ENCODE measurements at regions not wholly inside any gene's neighbourhood (a gene's known extent, or its start where the extent isn't known, plus 50 kb on each side); places are given as distances from the start of the nearest gene placed in this dataset.

DNA sequence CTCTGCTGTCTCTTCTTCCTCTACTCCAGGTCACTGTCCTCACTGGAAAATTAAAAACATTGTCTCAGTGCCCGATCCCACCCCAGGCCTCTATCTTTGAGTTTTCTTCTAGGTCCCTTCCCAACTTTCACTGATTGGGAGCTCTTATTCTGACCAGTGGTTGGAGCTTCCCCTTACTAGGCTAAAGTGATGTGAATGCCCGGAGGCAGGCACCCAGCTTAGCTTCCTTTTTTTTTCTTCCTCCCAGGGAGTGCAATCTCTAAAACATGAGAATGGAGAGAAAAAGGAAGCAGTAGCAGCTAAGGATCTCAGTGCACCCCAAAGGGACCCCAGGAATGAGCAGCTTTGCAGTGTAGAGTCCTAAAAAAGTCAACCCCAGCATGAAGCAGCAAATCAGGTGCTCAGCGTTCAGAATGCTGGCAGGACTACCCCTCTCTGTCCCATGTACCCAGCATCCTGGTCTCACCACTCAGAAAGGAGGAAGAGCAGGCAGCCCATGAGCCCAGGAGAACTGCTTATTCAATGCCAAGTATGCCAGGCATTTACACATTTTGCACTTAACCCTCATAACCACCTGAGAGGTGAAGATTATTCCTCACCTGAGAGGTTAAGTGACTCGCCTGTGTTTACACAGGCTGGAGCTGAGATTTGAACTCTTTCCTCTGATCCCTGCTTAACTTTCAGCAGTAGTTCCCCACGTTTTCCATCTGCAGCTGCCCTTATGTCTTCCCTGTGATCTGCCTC, 146.2 kb upstream of the PWP1 start:
- no peak for DNase-seq
- TF ChIP-seq POLR2A (IDR thresholded peaks at IDR 0.05) = no peak
- TF ChIP-seq, protein P1, sequence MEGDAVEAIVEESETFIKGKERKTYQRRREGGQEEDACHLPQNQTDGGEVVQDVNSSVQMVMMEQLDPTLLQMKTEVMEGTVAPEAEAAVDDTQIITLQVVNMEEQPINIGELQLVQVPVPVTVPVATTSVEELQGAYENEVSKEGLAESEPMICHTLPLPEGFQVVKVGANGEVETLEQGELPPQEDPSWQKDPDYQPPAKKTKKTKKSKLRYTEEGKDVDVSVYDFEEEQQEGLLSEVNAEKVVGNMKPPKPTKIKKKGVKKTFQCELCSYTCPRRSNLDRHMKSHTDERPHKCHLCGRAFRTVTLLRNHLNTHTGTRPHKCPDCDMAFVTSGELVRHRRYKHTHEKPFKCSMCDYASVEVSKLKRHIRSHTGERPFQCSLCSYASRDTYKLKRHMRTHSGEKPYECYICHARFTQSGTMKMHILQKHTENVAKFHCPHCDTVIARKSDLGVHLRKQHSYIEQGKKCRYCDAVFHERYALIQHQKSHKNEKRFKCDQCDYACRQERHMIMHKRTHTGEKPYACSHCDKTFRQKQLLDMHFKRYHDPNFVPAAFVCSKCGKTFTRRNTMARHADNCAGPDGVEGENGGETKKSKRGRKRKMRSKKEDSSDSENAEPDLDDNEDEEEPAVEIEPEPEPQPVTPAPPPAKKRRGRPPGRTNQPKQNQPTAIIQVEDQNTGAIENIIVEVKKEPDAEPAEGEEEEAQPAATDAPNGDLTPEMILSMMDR (IDR thresholded peaks at IDR 0.05) = no peak
- Histone ChIP-seq H3K4me1 (no peaks in the 10 kb centered on the region), H3K4me3 (no peak overlapping the region), H3K36me3 (no peaks in the 10 kb centered on the region), H3K27ac (no peak overlapping the region), H3K9me3 (no peaks in the 10 kb centered on the region), H3K27me3 (no peaks in the 10 kb centered on the region)

DNA sequence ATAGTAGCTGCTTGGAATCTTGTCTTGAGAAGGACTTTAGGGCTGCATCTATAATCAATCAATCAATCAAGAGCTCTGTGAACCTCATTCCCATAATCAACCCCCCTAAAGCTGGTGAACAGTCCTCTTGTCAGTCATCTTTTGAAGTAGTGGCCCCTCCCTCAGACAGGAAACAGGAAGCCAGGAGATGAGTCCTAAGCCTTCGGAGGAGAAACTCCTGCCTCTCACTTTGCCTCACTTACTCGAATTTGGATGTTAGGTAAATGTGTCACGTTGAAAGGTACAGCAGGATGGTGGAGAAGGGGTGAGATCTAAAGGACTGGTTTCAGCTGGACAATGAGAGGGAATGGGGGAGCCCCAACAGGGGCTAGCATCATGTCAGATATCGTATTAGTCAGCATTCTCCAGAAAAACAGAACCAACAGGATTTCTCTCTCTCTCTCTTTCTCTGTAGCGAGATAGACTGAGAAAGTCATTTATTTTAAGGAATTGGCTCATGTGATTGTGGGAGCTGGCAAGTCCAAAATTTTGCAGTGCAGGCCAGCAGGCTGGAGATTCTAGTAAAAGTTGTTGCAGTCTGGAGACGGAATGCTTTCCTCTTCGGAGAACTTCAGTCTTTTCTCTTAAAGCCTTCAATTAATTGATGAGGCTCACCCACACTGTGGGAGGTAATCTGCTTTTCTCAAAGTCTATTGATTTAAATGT, 144.4 kb upstream of the PWP1 start:
- no peak for DNase-seq
- H3K4me3 ChIP-seq = no peak overlapping the region
- no peaks in the 10 kb centered on the region for H3K36me3 ChIP-seq
- H3K27ac ChIP-seq = no peak overlapping the region
- H3K27me3 ChIP-seq = no peaks in the 10 kb centered on the region
- no peaks in the 10 kb centered on the region for H3K9me3 ChIP-seq
- TF ChIP-seq, protein P1 (IDR thresholded peaks at IDR 0.05) = no peak
- TF ChIP-seq POLR2A (IDR thresholded peaks at IDR 0.05) = no peak
- no peaks in the 10 kb centered on the region for H3K4me1 ChIP-seq

DNA sequence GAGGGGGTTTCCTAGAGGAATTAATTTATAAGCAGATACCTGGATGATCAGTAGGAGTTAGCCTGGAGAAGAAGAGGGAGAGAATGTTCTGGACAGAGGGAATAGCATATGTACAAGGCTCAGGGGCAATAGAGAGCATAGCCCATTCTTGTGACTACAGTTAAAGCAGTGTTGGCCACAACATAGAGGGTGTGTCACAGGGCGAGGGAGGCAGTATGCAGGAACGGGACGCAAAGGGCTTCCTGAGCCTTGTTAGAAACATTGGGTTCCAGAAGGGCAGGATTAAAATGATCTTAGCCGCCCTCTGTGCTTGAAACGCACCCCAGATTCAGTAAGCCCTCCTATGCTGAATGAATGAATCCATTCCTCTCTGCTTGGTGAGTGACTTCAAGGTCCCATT, 142.2 kb upstream of the PWP1 start:
- no peaks in the 10 kb centered on the region for H3K9me3 ChIP-seq
- no peaks in the 10 kb centered on the region for H3K36me3 ChIP-seq
- no peaks in the 10 kb centered on the region for H3K4me1 ChIP-seq
- no peaks in the 10 kb centered on the region for H3K27me3 ChIP-seq
- no peak overlapping the region for H3K4me3 ChIP-seq
- no peak for TF ChIP-seq POLR2A (IDR thresholded peaks at IDR 0.05)
- TF ChIP-seq, protein P1 (IDR thresholded peaks at IDR 0.05) = no peak
- no peak for DNase-seq
- H3K27ac ChIP-seq = no peak overlapping the region

DNA sequence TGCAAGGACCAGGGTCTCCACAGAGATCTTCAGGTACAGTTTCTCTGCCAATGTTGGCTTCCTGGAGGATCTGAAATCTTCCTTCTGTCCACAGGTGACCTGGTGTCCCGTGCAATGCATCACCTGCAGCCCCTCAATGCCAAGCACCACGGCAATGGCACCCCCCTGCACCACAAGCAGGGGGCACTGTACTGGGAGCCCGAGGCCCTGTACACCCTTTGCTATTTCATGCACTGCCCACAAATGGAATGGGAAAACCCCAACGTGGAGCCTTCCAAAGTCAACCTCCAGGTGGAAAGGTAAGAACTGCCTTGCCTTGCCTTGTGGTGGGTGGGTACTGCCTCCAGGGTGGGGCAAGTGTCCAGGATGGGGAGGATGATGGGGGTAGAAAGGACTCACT, 141.8 kb upstream of the PWP1 start:
- Histone ChIP-seq H3K4me3 (no peak overlapping the region), H3K27me3 (no peaks in the 10 kb centered on the region), H3K36me3 (no peaks in the 10 kb centered on the region), H3K9me3 (no peaks in the 10 kb centered on the region), H3K27ac (no peak overlapping the region), H3K4me1 (no peaks in the 10 kb centered on the region)
- no peak for DNase-seq
- TF ChIP-seq, protein P1 (IDR thresholded peaks at IDR 0.05) = no peak
- no peak for TF ChIP-seq POLR2A (IDR thresholded peaks at IDR 0.05)

DNA sequence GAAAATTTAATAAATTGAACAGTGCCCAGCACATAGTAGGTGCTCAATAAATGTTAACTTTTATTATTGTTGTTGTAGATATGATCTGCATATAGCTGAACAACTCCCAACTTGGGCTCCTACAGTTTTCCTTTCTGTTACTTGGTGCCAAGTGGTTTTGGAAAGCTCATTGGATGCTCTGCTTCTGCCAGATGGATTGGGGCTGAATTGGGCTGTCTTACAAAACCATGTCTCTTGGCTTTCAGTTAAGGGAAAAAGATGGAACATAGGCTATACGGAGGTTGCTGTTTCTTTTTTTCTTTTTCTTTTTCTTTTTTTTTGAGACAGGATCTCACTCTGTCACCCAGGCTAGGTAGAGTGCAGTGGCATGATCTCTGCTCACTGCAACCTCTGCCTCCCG, 140.7 kb upstream of the PWP1 start:
- H3K4me3 ChIP-seq = no peak overlapping the region
- H3K27me3 ChIP-seq = no peaks in the 10 kb centered on the region
- H3K9me3 ChIP-seq = no peaks in the 10 kb centered on the region
- TF ChIP-seq, protein P1 (IDR thresholded peaks at IDR 0.05) = no peak
- no peak for TF ChIP-seq POLR2A (IDR thresholded peaks at IDR 0.05)
- no peaks in the 10 kb centered on the region for H3K36me3 ChIP-seq
- H3K27ac ChIP-seq = no peak overlapping the region
- DNase-seq = no peak
- H3K4me1 ChIP-seq = no peaks in the 10 kb centered on the region

Measured in Peyer's patch (tissue), 4 donors.